Activated B cell treated with CpG ODN at 0.5 μM for 24 hours (primary cell): ENCODE measurements at regions not wholly inside any gene's neighbourhood (a gene's known extent, or its start where the extent isn't known, plus 50 kb on each side); places are given as distances from the start of the nearest gene placed in this dataset.

Experiments used
- ATAC-seq: fragments of 200-7000 bp; cut with Tn5 transposase; one replicate; pipeline ENCODE4 v1.10.0; 2021; ENCODE audit warnings: low read depth, mild to moderate bottlenecking, moderate library complexity
- CTCF ChIA-PET: fragments of 350-600 bp; sonication (Branson Sonifier 250); formaldehyde crosslinking; loops from one replicate; lab custom pipeline; 2021; ENCODE audit warnings: antibody characterized with exemption; lab: Charles Lee
- POLR2A ChIA-PET: fragments of 350-600 bp; sonication (Branson Sonifier 250); formaldehyde crosslinking; loops from one replicate; lab custom pipeline; 2021; ENCODE audit warnings: antibody characterized with exemption; lab: Charles Lee
- DNase-seq: peaks from one replicate; pipeline ENCODE4 v3.0.0; 2022
- H3K27ac Mint-ChIP-seq: one replicate; pipeline ENCODE4 v1.8.0; 2020; ENCODE audit warnings: mixed read lengths
- H3K27me3 Mint-ChIP-seq: one replicate; pipeline ENCODE4 v1.8.0; 2021; ENCODE audit warnings: mixed read lengths
- H3K36me3 Mint-ChIP-seq: one replicate; pipeline ENCODE4 v1.8.0; 2021; ENCODE audit warnings: low read depth, mixed read lengths
- H3K4me1 Mint-ChIP-seq: one replicate; pipeline ENCODE4 v1.8.0; 2021; ENCODE audit warnings: mixed read lengths
- H3K4me3 Mint-ChIP-seq: one replicate; pipeline ENCODE4 v1.8.0; 2020; ENCODE audit warnings: mild to moderate bottlenecking, mixed read lengths
- H3K9me3 Mint-ChIP-seq: one replicate; pipeline ENCODE4 v1.8.0; 2020; ENCODE audit warnings: mixed read lengths
- intact Hi-C: fragments of 100-400 bp; cut with micrococcal nuclease; formaldehyde crosslinking; loops from one replicate; pipeline ENCODE4 v1.15.1; 2024
- TF ChIP-seq, protein P1 (sequence below): fragments of 200-600 bp; IDR thresholded peaks from one replicate; pipeline ENCODE4 v1.8.0; 2022; ENCODE audit warnings: antibody characterized with exemption, mild to moderate bottlenecking

DNA sequence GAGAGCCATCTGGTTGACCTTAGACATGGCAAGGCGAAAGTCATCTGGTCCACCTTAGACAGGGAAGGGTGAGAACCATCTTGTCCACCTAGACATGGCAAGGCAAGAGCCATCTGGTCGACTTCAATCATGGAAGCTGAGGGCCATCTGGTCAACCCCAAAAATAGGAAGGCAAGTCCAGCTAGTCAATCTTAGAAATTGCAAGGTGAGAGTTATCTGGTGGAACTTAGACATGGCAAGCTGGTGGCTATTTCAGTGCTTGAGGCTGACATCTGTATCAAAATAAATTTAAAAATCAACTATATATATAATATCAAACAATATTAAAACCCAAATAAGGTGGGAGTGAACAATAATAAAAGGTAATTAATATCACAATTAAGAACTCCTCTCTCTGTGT is 83.9 kb downstream of the ZNF726 start:
- POLR2A ChIA-PET = no interaction called here
- Mint-ChIP-seq H3K4me3 (no peak overlapping the region), H3K27me3 (no peaks in the 10 kb centered on the region), H3K9me3 (peaks cover 27% of the 10 kb centered on the region), H3K4me1 (no peaks in the 10 kb centered on the region), H3K27ac (no peak overlapping the region), H3K36me3 (no peaks in the 10 kb centered on the region)
- CTCF ChIA-PET = no interaction called here
- ATAC-seq = no peak
- TF ChIP-seq, protein P1, sequence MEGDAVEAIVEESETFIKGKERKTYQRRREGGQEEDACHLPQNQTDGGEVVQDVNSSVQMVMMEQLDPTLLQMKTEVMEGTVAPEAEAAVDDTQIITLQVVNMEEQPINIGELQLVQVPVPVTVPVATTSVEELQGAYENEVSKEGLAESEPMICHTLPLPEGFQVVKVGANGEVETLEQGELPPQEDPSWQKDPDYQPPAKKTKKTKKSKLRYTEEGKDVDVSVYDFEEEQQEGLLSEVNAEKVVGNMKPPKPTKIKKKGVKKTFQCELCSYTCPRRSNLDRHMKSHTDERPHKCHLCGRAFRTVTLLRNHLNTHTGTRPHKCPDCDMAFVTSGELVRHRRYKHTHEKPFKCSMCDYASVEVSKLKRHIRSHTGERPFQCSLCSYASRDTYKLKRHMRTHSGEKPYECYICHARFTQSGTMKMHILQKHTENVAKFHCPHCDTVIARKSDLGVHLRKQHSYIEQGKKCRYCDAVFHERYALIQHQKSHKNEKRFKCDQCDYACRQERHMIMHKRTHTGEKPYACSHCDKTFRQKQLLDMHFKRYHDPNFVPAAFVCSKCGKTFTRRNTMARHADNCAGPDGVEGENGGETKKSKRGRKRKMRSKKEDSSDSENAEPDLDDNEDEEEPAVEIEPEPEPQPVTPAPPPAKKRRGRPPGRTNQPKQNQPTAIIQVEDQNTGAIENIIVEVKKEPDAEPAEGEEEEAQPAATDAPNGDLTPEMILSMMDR = no peak
- DNase-seq = no peak
- intact Hi-C loops = no loop called here

DNA sequence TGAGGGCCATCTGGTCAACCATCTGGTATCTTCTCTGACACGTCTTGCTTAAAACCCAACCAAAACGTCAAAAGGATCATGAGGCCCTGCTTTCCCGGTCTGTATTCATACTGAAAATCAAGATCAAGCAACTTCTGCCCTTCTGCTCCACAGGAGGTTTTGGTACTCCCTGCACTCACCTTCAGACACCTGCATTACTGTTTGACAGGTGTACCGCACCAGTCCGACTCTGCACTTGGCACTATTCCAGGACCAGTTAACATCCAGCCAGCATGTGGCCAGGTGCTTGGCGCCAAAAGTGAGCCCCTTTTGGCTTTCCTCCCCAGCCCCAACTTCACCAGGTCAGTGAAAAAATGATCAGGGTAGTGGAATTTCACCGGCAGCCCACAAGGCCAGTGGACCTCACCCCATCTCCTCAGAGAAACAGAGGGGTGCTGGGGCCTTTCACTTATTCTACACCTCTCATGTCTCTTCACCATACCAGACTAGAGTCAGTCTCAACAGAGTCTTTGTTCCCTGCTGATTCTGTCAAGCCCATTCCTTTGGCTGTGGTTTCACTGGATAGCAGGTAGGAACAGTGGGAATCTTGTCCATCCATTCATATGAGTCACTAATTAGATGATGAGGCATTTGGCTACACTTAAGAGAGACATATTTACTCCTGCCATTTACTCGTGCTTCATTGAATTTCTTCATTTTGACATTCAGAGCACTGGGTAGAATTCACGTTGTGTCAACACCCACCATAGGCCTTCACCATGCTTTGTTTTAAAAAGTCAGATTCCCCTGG is 85.3 kb downstream of the ZNF726 start:
- H3K4me1 Mint-ChIP-seq = no peaks in the 10 kb centered on the region
- H3K4me3 Mint-ChIP-seq = no peak overlapping the region
- CTCF ChIA-PET = no interaction called here
- intact Hi-C loops = no loop called here
- ATAC-seq (no peak), DNase-seq (no peak)
- H3K27ac Mint-ChIP-seq = no peak overlapping the region
- POLR2A ChIA-PET = no interaction called here
- TF ChIP-seq, protein P1 = no peak
- H3K27me3 Mint-ChIP-seq = no peaks in the 10 kb centered on the region
- no peaks in the 10 kb centered on the region for H3K36me3 Mint-ChIP-seq
- peaks cover 25% of the 10 kb centered on the region for H3K9me3 Mint-ChIP-seq

DNA sequence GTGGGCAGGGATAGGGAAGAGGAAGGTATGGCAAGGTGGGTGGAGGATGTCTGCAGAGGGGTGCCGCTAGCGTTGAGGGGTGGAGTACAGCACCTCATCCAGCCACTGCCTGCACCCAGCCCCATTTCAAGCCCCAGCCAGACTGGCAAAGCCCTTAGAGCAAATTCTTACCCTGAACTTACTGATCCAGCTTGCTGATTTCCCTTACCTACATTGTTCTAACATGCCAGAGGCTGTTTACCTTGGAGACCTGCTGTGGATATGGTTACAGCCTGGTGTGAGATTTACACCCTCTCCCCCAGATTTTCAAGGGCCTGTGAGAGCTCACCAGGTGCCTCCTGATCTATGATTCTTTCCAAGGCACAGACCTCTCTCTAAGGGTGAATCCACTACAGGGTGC is 86.0 kb downstream of the ZNF726 start:
- DNase-seq (no peak), ATAC-seq (no peak)
- TF ChIP-seq, protein P1 = no peak
- intact Hi-C loops = no loop called here
- no peak overlapping the region for H3K4me3 Mint-ChIP-seq
- CTCF ChIA-PET = no interaction called here
- H3K27me3 Mint-ChIP-seq = no peaks in the 10 kb centered on the region
- H3K9me3 Mint-ChIP-seq = peaks cover 24% of the 10 kb centered on the region
- POLR2A ChIA-PET = no interaction called here
- H3K27ac Mint-ChIP-seq = no peak overlapping the region
- no peaks in the 10 kb centered on the region for H3K36me3 Mint-ChIP-seq
- no peaks in the 10 kb centered on the region for H3K4me1 Mint-ChIP-seq

DNA sequence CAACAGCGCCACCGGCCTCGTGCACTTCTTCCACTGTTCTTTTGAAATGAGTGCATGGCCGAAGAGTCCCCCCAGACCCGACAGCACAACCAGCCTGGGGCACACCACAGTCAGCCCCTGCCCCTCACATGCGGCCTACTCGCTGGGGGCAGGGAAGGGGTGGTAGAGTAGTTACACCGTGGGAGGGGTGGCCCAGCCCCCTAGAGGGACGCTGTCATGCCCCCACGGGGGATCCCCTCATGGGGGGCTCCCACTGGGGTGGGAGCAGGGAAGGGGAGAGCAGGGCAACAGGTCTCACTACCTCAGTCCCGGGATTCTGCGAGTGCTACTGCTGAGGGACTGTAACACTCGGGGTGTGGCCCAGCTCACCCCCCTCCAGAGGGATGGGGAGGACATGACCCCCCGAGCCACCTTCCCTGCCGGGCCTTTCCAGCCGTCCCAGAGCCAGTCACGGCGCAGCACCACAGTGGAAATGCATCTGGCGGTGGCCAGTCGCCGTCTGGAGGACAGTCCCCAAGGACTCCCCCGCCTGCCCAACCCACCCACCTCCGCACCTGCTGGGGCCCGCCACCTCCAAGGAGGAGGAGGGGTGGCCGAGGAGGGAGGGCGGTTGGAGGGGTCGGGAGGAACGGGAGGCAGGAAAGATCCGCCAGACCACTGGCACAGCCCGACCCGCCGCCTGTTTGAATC is 84.6 kb upstream of the ZNF254 start:
- ATAC-seq (no peak), DNase-seq (no peak)
- Mint-ChIP-seq H3K4me3 (no peak overlapping the region), H3K27me3 (no peaks in the 10 kb centered on the region), H3K4me1 (no peaks in the 10 kb centered on the region), H3K27ac (no peak overlapping the region), H3K9me3 (peaks cover 12% of the 10 kb centered on the region), H3K36me3 (no peaks in the 10 kb centered on the region)
- intact Hi-C loops = no loop called here
- TF ChIP-seq, protein P1 = no peak
- CTCF ChIA-PET = no interaction called here
- POLR2A ChIA-PET = no interaction called here

DNA sequence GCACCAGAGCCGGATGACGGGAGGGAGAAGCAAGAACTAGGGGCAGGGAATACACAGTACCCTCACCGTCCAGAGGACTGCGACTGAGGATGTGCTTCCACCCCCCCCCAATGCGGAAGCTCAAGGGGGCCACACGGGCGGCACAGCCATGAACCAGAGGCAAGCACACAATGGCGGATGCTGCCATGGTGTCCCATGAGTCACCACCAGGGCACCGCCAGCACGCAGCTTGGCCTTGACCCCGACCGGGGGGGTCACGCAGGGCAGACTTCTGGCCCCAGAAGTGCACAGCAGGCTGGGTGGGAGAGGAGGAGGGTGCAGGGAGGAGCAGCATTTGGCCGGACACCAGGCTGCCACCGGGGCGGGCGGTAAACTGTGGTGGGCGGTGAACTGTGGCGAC is 83.5 kb upstream of the ZNF254 start:
- CTCF ChIA-PET = no interaction called here
- Mint-ChIP-seq H3K27ac (no peak overlapping the region), H3K9me3 (peaks cover 5% of the 10 kb centered on the region), H3K4me3 (no peak overlapping the region), H3K4me1 (no peaks in the 10 kb centered on the region), H3K27me3 (no peaks in the 10 kb centered on the region), H3K36me3 (no peaks in the 10 kb centered on the region)
- DNase-seq (no peak), ATAC-seq (no peak)
- POLR2A ChIA-PET = no interaction called here
- TF ChIP-seq, protein P1 = no peak
- intact Hi-C loops = no loop called here
